ENCODE measurements at regions not wholly inside any gene's neighbourhood (a gene's known extent, or its start where the extent isn't known, plus 50 kb on each side); places are given as distances from the start of the nearest gene placed in this dataset.

GRCh38 chr2:109689182-109689930 is 75.2 kb downstream of the SOWAHC start:
- H3K36me3 ChIP-seq: no peaks in the 10 kb centered on the region
- peak overlapping the region in 1 of 2 donors; percentile 88 for H3K27ac ChIP-seq
- peaks cover 9 to 12% of the 10 kb centered on the region in 2 donors for H3K4me1 ChIP-seq
- no peak overlapping the region for H3K4me3 ChIP-seq
- no peak for DNase-seq
- H3K9me3 ChIP-seq: no peaks in the 10 kb centered on the region
- H3K27me3 ChIP-seq: no peaks in the 10 kb centered on the region
- intact Hi-C loops (cut with DNase I; ENCODE audit: low total_unique reads): no loop called here
- no peak for TF ChIP-seq POLR2A (IDR thresholded peaks at IDR 0.05)
- TF ChIP-seq, protein P1, sequence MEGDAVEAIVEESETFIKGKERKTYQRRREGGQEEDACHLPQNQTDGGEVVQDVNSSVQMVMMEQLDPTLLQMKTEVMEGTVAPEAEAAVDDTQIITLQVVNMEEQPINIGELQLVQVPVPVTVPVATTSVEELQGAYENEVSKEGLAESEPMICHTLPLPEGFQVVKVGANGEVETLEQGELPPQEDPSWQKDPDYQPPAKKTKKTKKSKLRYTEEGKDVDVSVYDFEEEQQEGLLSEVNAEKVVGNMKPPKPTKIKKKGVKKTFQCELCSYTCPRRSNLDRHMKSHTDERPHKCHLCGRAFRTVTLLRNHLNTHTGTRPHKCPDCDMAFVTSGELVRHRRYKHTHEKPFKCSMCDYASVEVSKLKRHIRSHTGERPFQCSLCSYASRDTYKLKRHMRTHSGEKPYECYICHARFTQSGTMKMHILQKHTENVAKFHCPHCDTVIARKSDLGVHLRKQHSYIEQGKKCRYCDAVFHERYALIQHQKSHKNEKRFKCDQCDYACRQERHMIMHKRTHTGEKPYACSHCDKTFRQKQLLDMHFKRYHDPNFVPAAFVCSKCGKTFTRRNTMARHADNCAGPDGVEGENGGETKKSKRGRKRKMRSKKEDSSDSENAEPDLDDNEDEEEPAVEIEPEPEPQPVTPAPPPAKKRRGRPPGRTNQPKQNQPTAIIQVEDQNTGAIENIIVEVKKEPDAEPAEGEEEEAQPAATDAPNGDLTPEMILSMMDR (IDR thresholded peaks at IDR 0.05): no peak

- Histone ChIP-seq H3K27ac (peak overlapping the region; percentile 80 to 88), H3K36me3 (no peaks in the 10 kb centered on the region), H3K27me3 (no peaks in the 10 kb centered on the region), H3K4me1 (peaks cover 9 to 12% of the 10 kb centered on the region in 2 donors), H3K4me3 (no peak overlapping the region), H3K9me3 (no peaks in the 10 kb centered on the region)
- no peak for TF ChIP-seq POLR2A (IDR thresholded peaks at IDR 0.05)
- TF ChIP-seq, protein P1 (IDR thresholded peaks at IDR 0.05): no peak
- DNase-seq: no peak
- intact Hi-C loops (cut with DNase I; ENCODE audit: low total_unique reads): no loop called here
Measured at GRCh38 chr2:109689973-109690372, 75.8 kb downstream of the SOWAHC start.

- peaks cover 9 to 12% of the 10 kb centered on the region in 2 donors for H3K4me1 ChIP-seq
- no peak for DNase-seq
Measured at GRCh38 chr2:109690457-109690821, 76.3 kb downstream of the SOWAHC start.

DNA sequence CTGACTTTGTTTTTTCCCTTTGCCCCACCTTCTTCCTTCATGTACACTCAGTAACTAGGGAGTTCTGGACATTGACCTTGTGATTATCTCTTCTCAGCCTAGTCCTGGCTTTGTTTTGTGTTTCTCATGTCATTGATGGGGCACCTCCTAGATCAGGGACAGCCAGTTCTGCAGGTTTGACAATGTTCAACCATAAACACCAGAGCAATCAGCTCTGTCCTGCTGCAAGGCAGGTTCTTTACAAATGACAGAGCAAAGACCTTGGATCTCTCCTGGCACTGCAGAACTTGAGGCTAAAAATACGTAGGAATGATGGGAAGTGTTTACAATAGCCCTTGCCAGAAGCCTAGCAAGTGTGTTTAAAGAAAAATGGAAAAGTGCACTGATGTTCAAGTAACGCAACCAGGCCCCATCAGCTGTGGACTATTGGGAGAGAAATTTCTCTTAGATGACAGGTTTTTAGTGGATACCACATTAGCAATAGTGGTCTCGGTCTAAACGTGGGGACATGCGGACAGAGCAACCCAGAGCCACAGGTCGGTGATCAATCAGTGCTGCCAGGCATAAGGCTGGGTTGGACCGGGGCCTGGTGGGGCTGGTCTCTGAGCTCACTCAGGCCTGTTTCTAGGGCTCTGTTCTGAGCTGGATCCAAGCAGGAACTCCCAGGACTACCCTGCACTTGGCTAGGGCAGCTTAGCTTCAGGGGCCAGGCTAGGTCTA is 76.8 kb downstream of the SOWAHC start:
- H3K4me3 ChIP-seq: no peak overlapping the region
- no peaks in the 10 kb centered on the region for H3K36me3 ChIP-seq
- no peaks in the 10 kb centered on the region for H3K9me3 ChIP-seq
- intact Hi-C loops (cut with DNase I; ENCODE audit: low total_unique reads): no loop called here
- peak overlapping the region; percentile 80 to 88 for H3K27ac ChIP-seq
- H3K4me1 ChIP-seq: peaks cover 9 to 12% of the 10 kb centered on the region in 2 donors
- peak; percentile 26 to 39 for DNase-seq
- H3K27me3 ChIP-seq: no peaks in the 10 kb centered on the region
- TF ChIP-seq POLR2A (IDR thresholded peaks at IDR 0.05): no peak
- TF ChIP-seq, protein P1 (IDR thresholded peaks at IDR 0.05): no peak

More at GRCh38 chr2:109690457-109690821, 76.3 kb downstream of the SOWAHC start:
- Histone ChIP-seq H3K36me3 (no peaks in the 10 kb centered on the region), H3K27me3 (no peaks in the 10 kb centered on the region), H3K9me3 (no peaks in the 10 kb centered on the region), H3K27ac (peak overlapping the region; percentile 80 to 88), H3K4me3 (no peak overlapping the region)
- intact Hi-C loops (cut with DNase I; ENCODE audit: low total_unique reads): no loop called here
- TF ChIP-seq, protein P1 (IDR thresholded peaks at IDR 0.05): no peak
- TF ChIP-seq POLR2A (IDR thresholded peaks at IDR 0.05): no peak

Measured in uterus (tissue), 3 donors.